GM12875 (cell line): ENCODE measurements at regions not wholly inside any gene's neighbourhood (a gene's known extent, or its start where the extent isn't known, plus 50 kb on each side); places are given as distances from the start of the nearest gene placed in this dataset.

Experiments used
- H3K4me3 ChIP-seq: one replicate; pipeline ENCODE4 v1.5.1; 2011; ENCODE audit warnings: low read depth, low read length, control low read depth
- TF ChIP-seq, protein P1 (sequence below): IDR thresholded peaks from 2 replicates; pipeline ENCODE4 v1.5.1; 2011; ENCODE audit warnings: low read depth, mild to moderate bottlenecking, control low read depth, inconsistent platforms, low read length, moderate library complexity, borderline replicate concordance; ENCODE audit not compliant: insufficient read depth

DNA sequence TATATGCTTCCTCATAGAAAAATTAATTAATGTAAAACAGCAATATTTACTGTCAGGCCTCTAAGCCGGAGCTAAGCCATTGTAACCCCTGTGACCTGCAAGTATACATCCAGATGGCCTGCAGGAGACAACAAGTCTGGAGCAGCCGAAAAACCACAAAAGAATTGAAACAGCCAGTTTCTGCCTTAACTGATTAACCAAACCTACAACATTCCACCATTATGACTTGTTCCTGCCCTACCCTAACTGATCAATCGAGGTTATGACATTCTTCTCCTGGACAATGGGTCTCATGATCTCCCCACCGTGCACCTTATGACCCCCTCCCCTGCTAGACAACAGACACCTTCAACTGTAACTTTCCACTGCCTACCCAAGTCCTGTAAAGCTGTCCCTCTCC, 205.8 kb upstream of the DUSP10 start:
- H3K4me3 ChIP-seq, result no peak overlapping the region
- TF ChIP-seq, protein P1, sequence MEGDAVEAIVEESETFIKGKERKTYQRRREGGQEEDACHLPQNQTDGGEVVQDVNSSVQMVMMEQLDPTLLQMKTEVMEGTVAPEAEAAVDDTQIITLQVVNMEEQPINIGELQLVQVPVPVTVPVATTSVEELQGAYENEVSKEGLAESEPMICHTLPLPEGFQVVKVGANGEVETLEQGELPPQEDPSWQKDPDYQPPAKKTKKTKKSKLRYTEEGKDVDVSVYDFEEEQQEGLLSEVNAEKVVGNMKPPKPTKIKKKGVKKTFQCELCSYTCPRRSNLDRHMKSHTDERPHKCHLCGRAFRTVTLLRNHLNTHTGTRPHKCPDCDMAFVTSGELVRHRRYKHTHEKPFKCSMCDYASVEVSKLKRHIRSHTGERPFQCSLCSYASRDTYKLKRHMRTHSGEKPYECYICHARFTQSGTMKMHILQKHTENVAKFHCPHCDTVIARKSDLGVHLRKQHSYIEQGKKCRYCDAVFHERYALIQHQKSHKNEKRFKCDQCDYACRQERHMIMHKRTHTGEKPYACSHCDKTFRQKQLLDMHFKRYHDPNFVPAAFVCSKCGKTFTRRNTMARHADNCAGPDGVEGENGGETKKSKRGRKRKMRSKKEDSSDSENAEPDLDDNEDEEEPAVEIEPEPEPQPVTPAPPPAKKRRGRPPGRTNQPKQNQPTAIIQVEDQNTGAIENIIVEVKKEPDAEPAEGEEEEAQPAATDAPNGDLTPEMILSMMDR, result no peak

DNA sequence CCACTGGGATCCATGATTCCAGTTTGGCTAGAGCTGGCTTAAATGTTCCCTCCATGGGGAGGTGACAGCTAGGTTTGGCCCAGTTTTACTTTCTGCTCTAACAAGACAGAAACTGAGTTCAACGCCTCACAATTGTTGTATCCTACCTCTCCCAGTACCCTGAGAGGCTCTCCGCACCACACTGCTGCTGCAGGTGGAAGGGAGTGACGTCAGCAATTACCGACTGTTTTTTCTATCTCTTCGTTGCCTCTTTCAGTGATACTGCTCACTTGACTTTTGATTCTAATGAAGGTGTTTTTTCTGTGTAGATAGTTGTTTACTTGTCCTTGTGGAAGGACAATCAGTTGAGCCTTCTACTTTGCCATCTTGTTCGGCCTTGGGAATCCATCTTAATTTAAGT, 204.9 kb upstream of the DUSP10 start:
- TF ChIP-seq, protein P1, result no peak
- no peak overlapping the region for H3K4me3 ChIP-seq

DNA sequence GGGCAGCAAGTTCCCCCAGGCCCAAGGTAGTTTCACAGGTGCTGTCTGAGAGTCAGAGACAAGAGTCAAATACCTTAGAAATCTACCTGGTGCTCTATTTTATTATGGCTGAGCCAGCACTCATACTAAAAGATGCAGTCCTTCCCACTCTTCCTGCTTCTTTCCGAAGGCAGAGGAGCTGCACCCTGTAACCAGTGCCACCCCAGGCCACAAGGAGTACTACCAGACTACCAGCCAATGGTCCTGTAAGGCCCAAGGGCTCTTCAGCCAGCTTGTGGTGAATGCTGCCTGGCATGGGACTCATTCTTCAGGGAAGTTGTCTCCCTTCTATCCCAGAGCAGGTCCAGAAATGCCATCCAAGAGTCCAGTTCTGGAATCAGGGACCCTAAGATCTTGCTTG, 203.8 kb upstream of the DUSP10 start:
- H3K4me3 ChIP-seq, result no peak overlapping the region
- TF ChIP-seq, protein P1, result no peak

DNA sequence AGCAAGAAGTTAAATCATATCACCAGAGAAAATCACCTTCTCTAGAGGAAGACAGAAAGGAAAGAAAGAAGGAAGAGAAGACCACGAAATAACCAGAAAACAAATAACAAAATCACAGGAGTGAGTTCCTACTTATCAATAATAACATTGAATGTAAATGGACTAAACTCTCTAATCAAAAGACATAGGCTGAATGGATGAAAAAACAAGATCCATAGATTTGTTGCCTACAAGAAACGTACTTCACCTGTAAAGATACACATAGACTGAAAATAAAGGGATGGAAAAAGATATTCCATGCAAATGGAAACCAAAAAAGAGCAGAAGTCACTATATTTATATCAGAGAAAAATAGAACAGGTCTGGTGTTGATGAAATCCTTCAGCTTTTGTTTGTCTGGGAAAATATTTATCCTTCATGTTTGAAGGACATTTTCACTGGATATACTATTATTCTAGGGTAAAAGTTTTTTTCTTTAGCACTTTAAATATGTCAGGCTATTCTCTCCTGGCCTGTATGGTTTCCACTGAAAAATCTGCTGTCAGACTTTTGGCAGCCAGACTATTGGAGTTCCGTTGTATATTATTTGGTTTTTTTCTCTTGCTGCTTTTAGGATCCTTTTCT, 202.5 kb upstream of the DUSP10 start:
- TF ChIP-seq, protein P1, result no peak
- no peak overlapping the region for H3K4me3 ChIP-seq

DNA sequence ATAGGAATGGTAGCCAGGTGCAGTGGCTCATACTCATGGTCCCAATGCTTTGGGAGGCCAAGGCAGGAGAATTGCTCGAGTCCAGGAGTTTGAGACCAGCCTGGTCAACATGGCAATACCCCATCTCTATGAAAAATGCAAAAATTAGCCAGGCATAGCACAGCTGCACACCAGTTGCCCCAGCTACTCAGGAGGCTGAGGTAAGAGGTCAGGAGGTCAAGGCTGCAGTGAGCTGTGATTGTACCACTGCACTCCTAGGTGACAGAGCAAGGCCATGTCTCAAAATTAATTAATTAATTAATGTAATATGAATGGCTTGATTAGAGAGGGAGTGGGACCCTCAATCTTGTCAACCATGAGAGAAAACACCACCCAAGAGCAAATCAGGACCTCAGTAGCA, 198.7 kb upstream of the DUSP10 start:
- no peak overlapping the region for H3K4me3 ChIP-seq
- TF ChIP-seq, protein P1, result no peak

DNA sequence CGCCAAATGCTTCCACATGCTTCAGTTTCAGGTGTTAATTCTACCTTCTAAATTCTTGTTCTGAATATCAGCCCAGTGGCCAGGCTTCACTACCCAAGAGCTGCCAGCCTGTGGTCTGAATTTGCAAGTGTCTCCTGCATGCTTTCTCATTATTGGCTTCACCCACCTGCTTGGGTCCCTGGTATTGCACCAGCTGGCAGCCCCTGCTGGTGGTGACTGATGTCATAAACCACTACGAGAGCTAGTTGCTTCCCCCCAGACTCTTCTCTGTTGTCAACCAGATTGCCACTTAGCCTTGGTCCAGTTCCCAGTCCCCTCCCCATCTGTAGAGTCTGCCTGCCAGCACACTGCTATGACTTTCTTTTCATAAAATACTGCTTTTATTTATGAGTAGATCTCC, 197.7 kb upstream of the DUSP10 start:
- no peak overlapping the region for H3K4me3 ChIP-seq
- TF ChIP-seq, protein P1, result no peak

DNA sequence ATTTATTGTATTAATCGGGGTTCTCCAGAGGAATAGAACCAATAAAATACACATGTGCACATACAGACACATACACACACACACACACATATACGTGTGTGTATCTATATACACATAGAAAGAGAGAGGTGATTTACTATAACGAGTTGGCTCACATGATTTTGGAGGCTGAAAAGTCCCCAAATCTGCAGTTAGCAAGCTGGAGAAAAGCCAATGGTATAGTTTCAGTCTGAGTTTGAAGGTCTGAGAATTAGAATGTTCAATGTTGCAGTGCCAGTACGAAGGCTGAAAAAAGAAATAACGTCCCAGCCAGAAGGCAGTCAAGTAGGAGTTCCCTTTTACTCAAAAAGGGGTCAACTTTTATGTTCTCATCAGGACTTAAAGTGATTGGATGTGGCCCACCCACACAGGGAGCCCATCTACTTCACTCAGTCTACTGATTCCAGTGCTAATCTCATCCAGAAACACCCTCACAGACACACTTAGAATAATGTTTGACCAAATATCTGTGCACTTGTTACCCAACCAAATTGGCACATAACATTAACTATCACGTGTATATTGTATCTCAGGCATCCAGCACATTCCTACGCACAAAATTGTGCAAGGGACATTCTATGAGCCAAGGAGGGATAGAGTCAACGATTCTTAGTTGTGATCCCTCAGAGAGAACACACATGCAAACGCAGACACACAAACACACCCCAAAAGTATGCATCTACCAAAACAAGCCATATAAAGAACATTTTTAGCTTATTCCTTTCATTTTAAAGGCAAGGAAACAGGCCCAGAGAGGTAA, 195.5 kb upstream of the DUSP10 start:
- no peak overlapping the region for H3K4me3 ChIP-seq
- TF ChIP-seq, protein P1, result no peak
